ENCODE measurements at regions not wholly inside any gene's neighbourhood (a gene's known extent, or its start where the extent isn't known, plus 50 kb on each side); places are given as distances from the start of the nearest gene placed in this dataset.

- H3K4me2 ChIP-seq, result no peak overlapping the region
- H2AFZ ChIP-seq (ENCODE audit: low read depth), result no peak overlapping the region
- H3K9ac ChIP-seq, result no peak overlapping the region
- H4K20me1 ChIP-seq (ENCODE audit: insufficient read depth), result no peaks in the 10 kb centered on the region
- H3K79me2 ChIP-seq (ENCODE audit: insufficient read depth, low read depth), result no peaks in the 10 kb centered on the region
- no peaks in the 10 kb centered on the region for H3K4me1 ChIP-seq (ENCODE audit: low read depth, poor library complexity, severe bottlenecking)
- TF ChIP-seq CTCF (conservative IDR thresholded peaks at IDR 0.05; ENCODE audit: low read depth, low read length), result no peak
- no peaks in the 10 kb centered on the region for H3K27me3 ChIP-seq (ENCODE audit: insufficient read depth, low read depth)
- no peak overlapping the region for H3K4me3 ChIP-seq (IDR thresholded peaks at IDR 0.05; ENCODE audit: insufficient read depth, low read depth, low read length)
- no peak overlapping the region for H3K27ac ChIP-seq
- no peaks in the 10 kb centered on the region for H3K36me3 ChIP-seq (ENCODE audit: insufficient read depth)
Measured at GRCh38 chr6:18603361-18603760, 216.2 kb downstream of the RNF144B start.

- Histone ChIP-seq H3K27ac (no peak overlapping the region), H2AFZ (ENCODE audit: low read depth) (no peak overlapping the region), H4K20me1 (ENCODE audit: insufficient read depth) (no peaks in the 10 kb centered on the region), H3K4me1 (ENCODE audit: low read depth, poor library complexity, severe bottlenecking) (no peaks in the 10 kb centered on the region), H3K36me3 (ENCODE audit: insufficient read depth) (no peaks in the 10 kb centered on the region), H3K4me2 (no peak overlapping the region), H3K4me3 (IDR thresholded peaks at IDR 0.05; ENCODE audit: insufficient read depth, low read depth, low read length) (no peak overlapping the region), H3K9ac (no peak overlapping the region), H3K27me3 (ENCODE audit: insufficient read depth, low read depth) (no peaks in the 10 kb centered on the region), H3K79me2 (ENCODE audit: insufficient read depth, low read depth) (no peaks in the 10 kb centered on the region)
- TF ChIP-seq CTCF (conservative IDR thresholded peaks at IDR 0.05; ENCODE audit: low read depth, low read length), result no peak
Measured at GRCh38 chr6:18605841-18606240, 218.7 kb downstream of the RNF144B start.

- Histone ChIP-seq H3K27me3 (ENCODE audit: insufficient read depth, low read depth) (no peaks in the 10 kb centered on the region), H3K27ac (no peak overlapping the region), H3K36me3 (ENCODE audit: insufficient read depth) (no peaks in the 10 kb centered on the region), H2AFZ (ENCODE audit: low read depth) (no peak overlapping the region), H4K20me1 (ENCODE audit: insufficient read depth) (no peaks in the 10 kb centered on the region), H3K9ac (no peak overlapping the region), H3K4me2 (no peak overlapping the region), H3K4me1 (ENCODE audit: low read depth, poor library complexity, severe bottlenecking) (no peaks in the 10 kb centered on the region), H3K79me2 (ENCODE audit: insufficient read depth, low read depth) (no peaks in the 10 kb centered on the region), H3K4me3 (IDR thresholded peaks at IDR 0.05; ENCODE audit: insufficient read depth, low read depth, low read length) (no peak overlapping the region)
- no peak for TF ChIP-seq CTCF (conservative IDR thresholded peaks at IDR 0.05; ENCODE audit: low read depth, low read length)
Measured at GRCh38 chr6:18609715-18610114, 222.6 kb downstream of the RNF144B start.

GRCh38 chr6:18613319-18613925 is 226.3 kb downstream of the RNF144B start:
- no peaks in the 10 kb centered on the region for H4K20me1 ChIP-seq (ENCODE audit: insufficient read depth)
- no peaks in the 10 kb centered on the region for H3K27me3 ChIP-seq (ENCODE audit: insufficient read depth, low read depth)
- no peaks in the 10 kb centered on the region for H3K36me3 ChIP-seq (ENCODE audit: insufficient read depth)
- no peak overlapping the region for H3K9ac ChIP-seq
- H2AFZ ChIP-seq (ENCODE audit: low read depth), result no peak overlapping the region
- H3K4me3 ChIP-seq (IDR thresholded peaks at IDR 0.05; ENCODE audit: insufficient read depth, low read depth, low read length), result no peak overlapping the region
- no peak for TF ChIP-seq CTCF (conservative IDR thresholded peaks at IDR 0.05; ENCODE audit: low read depth, low read length)
- H3K27ac ChIP-seq, result no peak overlapping the region
- H3K79me2 ChIP-seq (ENCODE audit: insufficient read depth, low read depth), result no peaks in the 10 kb centered on the region
- no peaks in the 10 kb centered on the region for H3K4me1 ChIP-seq (ENCODE audit: low read depth, poor library complexity, severe bottlenecking)
- no peak overlapping the region for H3K4me2 ChIP-seq
